Parathyroid adenoma (tissue), 2 donors: ENCODE measurements at regions not wholly inside any gene's neighbourhood (a gene's known extent, or its start where the extent isn't known, plus 50 kb on each side); places are given as distances from the start of the nearest gene placed in this dataset.

Experiments
- H2AFZ ChIP-seq: fragments of 300-600 bp; sonication (generic); one replicate; pipeline ENCODE4 v1.7.0; 2017; ENCODE audit warnings: antibody characterized with exemption, mild to moderate bottlenecking
- H3K27ac ChIP-seq: fragments of 300-600 bp; sonication (generic); one replicate; pipeline ENCODE4 v1.7.0; 2017
- H3K27me3 ChIP-seq: fragments of 300-600 bp; sonication (generic); one replicate; pipeline ENCODE4 v1.7.0; 2017; ENCODE audit warnings: low read length; ENCODE audit not compliant: control insufficient read depth, insufficient read depth
- H3K36me3 ChIP-seq: fragments of 300-600 bp; sonication (generic); one replicate; pipeline ENCODE4 v1.7.0; 2017; ENCODE audit warnings: low read length; ENCODE audit not compliant: control insufficient read depth, insufficient read depth
- H3K4me1 ChIP-seq: fragments of 300-600 bp; sonication (generic); one replicate; pipeline ENCODE4 v1.7.0; 2017; ENCODE audit warnings: control low read depth
- H3K4me2 ChIP-seq: fragments of 300-600 bp; sonication (generic); one replicate; pipeline ENCODE4 v1.7.0; 2017; ENCODE audit warnings: low read length
- H3K4me3 ChIP-seq: fragments of 300-600 bp; sonication (generic); one replicate; pipeline ENCODE4 v1.7.0; 2017; ENCODE audit warnings: low read depth, low read length
- H3K79me2 ChIP-seq: fragments of 300-600 bp; sonication (generic); one replicate; pipeline ENCODE4 v1.7.0; 2017; ENCODE audit warnings: control low read depth
- H3K9ac ChIP-seq: fragments of 300-600 bp; sonication (generic); one replicate; pipeline ENCODE4 v1.7.0; 2017; ENCODE audit warnings: mild to moderate bottlenecking
- H3K9me3 ChIP-seq: fragments of 300-600 bp; sonication (generic); one replicate; pipeline ENCODE4 v1.7.0; 2017; ENCODE audit warnings: low read length; ENCODE audit not compliant: control insufficient read depth
- CTCF ChIP-seq: fragments of 300-600 bp; sonication (generic); IDR thresholded peaks from one replicate; pipeline ENCODE4 v1.7.0; 2017; ENCODE audit warnings: antibody characterized with exemption, mild to moderate bottlenecking
- donor health status: primary hyperparathyroidism.

GRCh38 chr13:74710006-74710405 lies 575.8 kb upstream of the KLF12 start:
- Histone ChIP-seq H2AFZ (no peak overlapping the region), H3K9me3 (no peaks in the 10 kb centered on the region), H3K4me3 (no peak overlapping the region), H3K4me1 (no peaks in the 10 kb centered on the region), H3K9ac (no peak overlapping the region), H3K4me2 (no peak overlapping the region), H3K79me2 (no peaks in the 10 kb centered on the region), H3K36me3 (no peaks in the 10 kb centered on the region), H3K27me3 (no peaks in the 10 kb centered on the region), H3K27ac (no peak overlapping the region)
- TF ChIP-seq CTCF = no peak

GRCh38 chr13:74709226-74709625 lies 575.0 kb upstream of the KLF12 start:
- Histone ChIP-seq H3K9ac (no peak overlapping the region), H3K9me3 (no peaks in the 10 kb centered on the region), H3K4me3 (no peak overlapping the region), H3K4me1 (no peaks in the 10 kb centered on the region), H3K27me3 (no peaks in the 10 kb centered on the region), H3K79me2 (no peaks in the 10 kb centered on the region), H2AFZ (no peak overlapping the region), H3K4me2 (no peak overlapping the region), H3K27ac (no peak overlapping the region), H3K36me3 (no peaks in the 10 kb centered on the region)
- no peak for TF ChIP-seq CTCF

GRCh38 chr13:74708629-74709028 lies 574.4 kb upstream of the KLF12 start:
- Histone ChIP-seq H3K27me3 (no peaks in the 10 kb centered on the region), H3K36me3 (no peaks in the 10 kb centered on the region), H3K79me2 (no peaks in the 10 kb centered on the region), H3K9me3 (no peaks in the 10 kb centered on the region), H3K9ac (no peak overlapping the region), H3K4me3 (no peak overlapping the region), H3K4me2 (no peak overlapping the region), H3K27ac (no peak overlapping the region), H3K4me1 (no peaks in the 10 kb centered on the region), H2AFZ (no peak overlapping the region)
- no peak for TF ChIP-seq CTCF

- no peak for TF ChIP-seq CTCF
- no peaks in the 10 kb centered on the region for H3K79me2 ChIP-seq
- H3K4me3 ChIP-seq = no peak overlapping the region
- no peaks in the 10 kb centered on the region for H3K27me3 ChIP-seq
- no peak overlapping the region for H3K27ac ChIP-seq
- H3K4me1 ChIP-seq = no peaks in the 10 kb centered on the region
- no peak overlapping the region for H3K9ac ChIP-seq
- no peaks in the 10 kb centered on the region for H3K9me3 ChIP-seq
- no peak overlapping the region for H2AFZ ChIP-seq
- no peak overlapping the region for H3K4me2 ChIP-seq
- no peaks in the 10 kb centered on the region for H3K36me3 ChIP-seq
Observed at GRCh38 chr13:74707291-74707690, 573.1 kb upstream of the KLF12 start.

- no peak overlapping the region for H3K9ac ChIP-seq
- no peaks in the 10 kb centered on the region for H3K36me3 ChIP-seq
- no peak overlapping the region for H3K27ac ChIP-seq
- H3K4me1 ChIP-seq = no peaks in the 10 kb centered on the region
- TF ChIP-seq CTCF = no peak
- H2AFZ ChIP-seq = no peak overlapping the region
- H3K9me3 ChIP-seq = no peaks in the 10 kb centered on the region
- H3K27me3 ChIP-seq = no peaks in the 10 kb centered on the region
- H3K79me2 ChIP-seq = no peaks in the 10 kb centered on the region
- H3K4me3 ChIP-seq = no peak overlapping the region
- H3K4me2 ChIP-seq = no peak overlapping the region
Observed at GRCh38 chr13:74706801-74707200, 572.6 kb upstream of the KLF12 start.
